H1 (cell line): ENCODE measurements at regions not wholly inside any gene's neighbourhood (a gene's known extent, or its start where the extent isn't known, plus 50 kb on each side); places are given as distances from the start of the nearest gene placed in this dataset.

Experiments used
- CTCF ChIA-PET: fragments of 300-600 bp; sonication (Branson Sonifier 250); formaldehyde crosslinking; loops from one replicate; lab custom pipeline; 2021; ENCODE audit not compliant: partially characterized antibody; lab: Charles Lee
- POLR2A ChIA-PET: fragments of 300-600 bp; sonication (Branson Sonifier 250); formaldehyde crosslinking; loops from one replicate; lab custom pipeline; 2021; ENCODE audit warnings: inconsistent platforms; ENCODE audit not compliant: partially characterized antibody; lab: Charles Lee
- DNase-seq, 2 experiments: peaks; one replicate each; pipeline versions ENCODE4 v3.0.0 to v3.0.0-alpha.2; 2010 to 2022; ENCODE audit warnings: low spot score in 2 of 2, low read depth in 1 of 2, mixed read lengths in 1 of 2
- FAIRE-seq: peaks from 2 replicates; lab custom pipeline; 2011; peaks lifted over from hg19 to GRCh38; lab: Jason Lieb, UNC
- H2AFZ ChIP-seq: 2 replicates; pipeline ENCODE4 v1.8.1; 2012; ENCODE audit warnings: low read length, inconsistent platforms
- H2AK5ac ChIP-seq: 2 replicates; pipeline ENCODE4 v1.6.1; 2013; ENCODE audit warnings: low read depth, low read length
- H2BK120ac ChIP-seq: replicated peaks from 2 replicates; pipeline ENCODE3; 2013; ENCODE audit warnings: low read depth, low read length, inconsistent platforms
- H2BK12ac ChIP-seq: 2 replicates; pipeline ENCODE4 v1.6.1; 2013; ENCODE audit warnings: low read depth, low read length
- H2BK15ac ChIP-seq: 2 replicates; pipeline ENCODE4 v1.6.1; 2013; ENCODE audit warnings: low read length
- H2BK20ac ChIP-seq: 2 replicates; pipeline ENCODE4 v1.6.1; 2013; ENCODE audit warnings: low read length
- H2BK5ac ChIP-seq: 2 replicates; pipeline ENCODE4 v1.6.1; 2013; ENCODE audit warnings: low read depth, low read length
- H3K14ac ChIP-seq: 2 replicates; pipeline ENCODE4 v1.6.1; 2013; ENCODE audit warnings: inconsistent platforms; ENCODE audit not compliant: insufficient read length
- H3K18ac ChIP-seq: 2 replicates; pipeline ENCODE4 v1.6.1; 2013; ENCODE audit warnings: low read length; ENCODE audit errors: extremely low read depth
- H3K23ac ChIP-seq: 2 replicates; pipeline ENCODE4 v1.6.1; 2013; ENCODE audit warnings: inconsistent platforms; ENCODE audit not compliant: insufficient read length
- H3K23me2 ChIP-seq: 2 replicates; pipeline ENCODE4 v1.6.1; 2013; ENCODE audit warnings: low read depth, low read length
- H3K27ac ChIP-seq: 2 replicates; pipeline ENCODE4 v1.6.1; 2011; ENCODE audit warnings: low read depth, low read length, inconsistent platforms
- H3K27me3 ChIP-seq, 4 experiments: replicated peaks in 1 of 4; 1 replicate in 1 of 4; 2 replicates in 3 of 4; pipeline versions ENCODE4 v1.6.1 to v1.8.1; 2011 to 2013; ENCODE audit warnings: low read length in 3 of 4, mild to moderate bottlenecking in 3 of 4, inconsistent platforms in 2 of 4, mixed read lengths in 2 of 4, moderate library complexity in 1 of 4; ENCODE audit not compliant: control insufficient read depth in 3 of 4, insufficient read depth in 3 of 4; ENCODE audit errors: extremely low read depth in 1 of 4
- H3K36me3 ChIP-seq, 4 experiments: 2 replicates each; pipeline versions ENCODE4 v1.6.1 to v1.8.1; 2011 to 2013; ENCODE audit warnings: mild to moderate bottlenecking in 4 of 4, low read length in 3 of 4, moderate library complexity in 2 of 4, control low read depth in 1 of 4, inconsistent platforms in 1 of 4; ENCODE audit not compliant: insufficient read depth in 4 of 4, control insufficient read depth in 2 of 4
- H3K4ac ChIP-seq: replicated peaks from 2 replicates; pipeline ENCODE3; 2013; ENCODE audit warnings: low read length, low read depth, mixed read lengths, inconsistent platforms; ENCODE audit not compliant: insufficient read length
- H3K4me1 ChIP-seq, 4 experiments: replicated peaks in 1 of 4; 1 replicate in 1 of 4; 2 replicates in 3 of 4; pipeline versions ENCODE4 v1.6.1 to v1.8.1; 2011 to 2013; ENCODE audit warnings: low read length in 3 of 4, inconsistent platforms in 2 of 4, mixed read lengths in 1 of 4; ENCODE audit not compliant: insufficient read depth in 4 of 4, control insufficient read depth in 3 of 4
- H3K4me2 ChIP-seq, 2 experiments: 2 replicates each; pipeline versions ENCODE4 v1.6.1 to v1.8.1; 2011 to 2013; ENCODE audit warnings: low read depth in 2 of 2, low read length in 2 of 2, control low read depth in 1 of 2, inconsistent platforms in 1 of 2, mild to moderate bottlenecking in 1 of 2; ENCODE audit not compliant: insufficient read depth in 1 of 2
- H3K4me3 ChIP-seq, 4 experiments: fragments of 200-600, 300-600 bp in 1 of 4; sonication (generic), shearing (Covaris generic), sonication (Bioruptor Twin) in 1 of 4; 2 replicates each; pipeline versions ENCODE4 v1.5.1 to v1.8.1; 2011 to 2016; ENCODE audit warnings: low read length in 4 of 4, low read depth in 3 of 4, control low read depth in 2 of 4, inconsistent platforms in 2 of 4, mild to moderate bottlenecking in 2 of 4, mixed read lengths in 1 of 4, moderate library complexity in 1 of 4; ENCODE audit not compliant: insufficient read depth in 2 of 4; ENCODE audit errors: extremely low read depth in 1 of 4
- H3K56ac ChIP-seq: replicated peaks from 2 replicates; pipeline ENCODE3; 2013; ENCODE audit warnings: low read depth, mild to moderate bottlenecking, mixed read lengths, low read length, inconsistent platforms; ENCODE audit not compliant: insufficient read length
- H3K79me1 ChIP-seq: 2 replicates; pipeline ENCODE4 v1.6.1; 2013; ENCODE audit warnings: low read depth, low read length, control low read depth
- H3K79me2 ChIP-seq, 2 experiments: 2 replicates each; pipeline versions ENCODE4 v1.6.1 to v1.8.1; 2012 to 2013; ENCODE audit warnings: low read length in 2 of 2, mild to moderate bottlenecking in 2 of 2, inconsistent platforms in 1 of 2; ENCODE audit not compliant: insufficient read depth in 2 of 2, control insufficient read depth in 1 of 2
- H3K9ac ChIP-seq, 4 experiments: replicated peaks in 1 of 4; 1 replicate in 1 of 4; 2 replicates in 3 of 4; pipeline versions ENCODE4 v1.6.1 to v1.8.1; 2011 to 2013; ENCODE audit warnings: low read depth in 3 of 4, low read length in 3 of 4, control low read depth in 2 of 4, mild to moderate bottlenecking in 2 of 4, moderate library complexity in 2 of 4, inconsistent platforms in 1 of 4; ENCODE audit errors: extremely low read depth in 1 of 4
- H3K9me3 ChIP-seq, 2 experiments: 2 replicates each; pipeline versions ENCODE4 v1.6.1 to v1.8.1; 2012 to 2013; ENCODE audit warnings: mild to moderate bottlenecking in 2 of 2, moderate library complexity in 2 of 2, control low read depth in 1 of 2, inconsistent platforms in 1 of 2, low read depth in 1 of 2, low read length in 1 of 2, mixed read lengths in 1 of 2; ENCODE audit not compliant: insufficient read depth in 2 of 2
- H4K20me1 ChIP-seq, 2 experiments: replicated peaks in 1 of 2; 2 replicates each; pipeline versions ENCODE3 to v1.8.1; 2011 to 2013; ENCODE audit warnings: inconsistent platforms in 2 of 2, low read length in 2 of 2, mild to moderate bottlenecking in 1 of 2; ENCODE audit not compliant: insufficient read depth in 2 of 2, control insufficient read depth in 1 of 2
- H4K5ac ChIP-seq: 2 replicates; pipeline ENCODE4 v1.6.1; 2013; ENCODE audit warnings: low read length, low read depth, mixed read lengths, inconsistent platforms; ENCODE audit not compliant: insufficient read length
- H4K8ac ChIP-seq: 2 replicates; pipeline ENCODE4 v1.8.0; 2013; ENCODE audit warnings: mild to moderate bottlenecking, moderate library complexity, low read length, inconsistent platforms; ENCODE audit not compliant: insufficient read depth; ENCODE audit errors: extremely low read depth
- H4K91ac ChIP-seq: replicated peaks from 2 replicates; pipeline ENCODE3; 2013; ENCODE audit warnings: low read length, mixed read lengths, inconsistent platforms; ENCODE audit not compliant: insufficient read length
- ASH2L ChIP-seq: fragments of 200-600, 300-600 bp; sonication (generic); IDR thresholded peaks from one replicate; pipeline ENCODE4 v1.7.1; 2017; ENCODE audit warnings: low read length
- ATF3 ChIP-seq: IDR thresholded peaks from 2 replicates; pipeline ENCODE4 v1.6.1; 2011; ENCODE audit warnings: low read depth, mild to moderate bottlenecking, low read length; ENCODE audit not compliant: insufficient read depth
- EZH2 ChIP-seq: fragments of 200-600 bp; sonication (generic); IDR thresholded peaks from 2 replicates; pipeline ENCODE4 v1.7.1; 2012; ENCODE audit warnings: low read depth, mild to moderate bottlenecking, moderate library complexity, low read length, inconsistent platforms; ENCODE audit not compliant: severe bottlenecking
- MAFK ChIP-seq: IDR thresholded peaks from 2 replicates; pipeline ENCODE4 v1.6.1; 2012; ENCODE audit warnings: low read depth, mild to moderate bottlenecking, improper control_type of control experiment, low read length
- PHF8 ChIP-seq: fragments of 200-600 bp; sonication (generic); conservative IDR thresholded peaks from 2 replicates; pipeline ENCODE4 v1.7.1; 2012; ENCODE audit warnings: low read depth, mild to moderate bottlenecking, inconsistent platforms, low read length, moderate library complexity
- SIRT6 ChIP-seq: IDR thresholded peaks from one replicate; pipeline ENCODE4 v1.7.1; 2012; ENCODE audit warnings: low read length, inconsistent platforms
- SP4 ChIP-seq: IDR thresholded peaks from 2 replicates; pipeline ENCODE4 v1.6.1; 2012; ENCODE audit warnings: low read length, inconsistent platforms
- WGBS, 2 experiments: shearing (Covaris generic) in 1 of 2; methylation state at CpG; one replicate each; pipeline versions ENCODE4 v1.1.6 to v1.1.7; 2013 to 2015; ENCODE audit warnings: low lambda C conversion rate in 2 of 2, mixed read lengths in 2 of 2, inconsistent platforms in 1 of 2, low coverage in 1 of 2, missing lambda C conversion rate in 1 of 2; ENCODE audit not compliant: insufficient replicate concordance in 2 of 2, insufficient coverage in 1 of 2, insufficient read length in 1 of 2; ENCODE audit errors: extremely low coverage in 1 of 2, missing lambda C conversion rate in 1 of 2; 5-methylcytosine and 5-hydroxymethylcytosine counted together

- Histone ChIP-seq H3K36me3 (no peaks in the 10 kb centered on the region), H3K56ac (no peak overlapping the region), H3K18ac (no peak overlapping the region), H3K9ac (no peak overlapping the region), H3K4me1 (no peaks in the 10 kb centered on the region), H3K27me3 (no peaks in the 10 kb centered on the region), H2BK15ac (no peak overlapping the region), H2BK20ac (no peak overlapping the region), H4K91ac (no peak overlapping the region), H4K5ac (no peak overlapping the region), H3K14ac (no peak overlapping the region), H3K9me3 (no peaks in the 10 kb centered on the region), H3K4ac (no peak overlapping the region), H3K4me3 (no peak overlapping the region), H2BK5ac (no peak overlapping the region), H3K27ac (no peak overlapping the region), H4K8ac (no peak overlapping the region), H2BK12ac (no peak overlapping the region), H4K20me1 (no peaks in the 10 kb centered on the region), H2BK120ac (no peak overlapping the region), H3K23me2 (no peaks in the 10 kb centered on the region), H3K79me1 (no peaks in the 10 kb centered on the region), H3K79me2 (no peaks in the 10 kb centered on the region), H2AFZ (no peak overlapping the region), H3K23ac (no peak overlapping the region), H3K4me2 (no peak overlapping the region), H2AK5ac (no peak overlapping the region)
- POLR2A ChIA-PET, result no interaction called here
- DNase-seq (no peak), FAIRE-seq (no peak)
- CTCF ChIA-PET, result no interaction called here
- TF ChIP-seq MAFK, result no peak
- TF ChIP-seq ASH2L, result no peak
- TF ChIP-seq ATF3, result no peak
- no peak for TF ChIP-seq SP4
- TF ChIP-seq PHF8, result no peak
- no peak for TF ChIP-seq SIRT6
- no peak for TF ChIP-seq EZH2
- 100% methylated on average over 1 of the region's 1 CpG; no CpG with 5 or more reads in 1 of the 2 experiments for WGBS, 2 experiments
Measured at GRCh38 chr1:209037064-209037463, 546.5 kb upstream of the CAMK1G start.
